Embryonic facial prominence (tissue), 1 donor: ENCODE measurements at regions not wholly inside any gene's neighbourhood (a gene's known extent, or its start where the extent isn't known, plus 50 kb on each side); places are given as distances from the start of the nearest gene placed in this dataset.

Experiments
- DNase-seq: peaks from one replicate; pipeline ENCODE4 v3.0.0-alpha.2; 2016; ENCODE audit errors: extremely low spot score

GRCh38 chr13:26941345-26942174, 181.0 kb upstream of the GPR12 start:
- DNase-seq, result no peak

GRCh38 chr13:26934096-26934495, 173.5 kb upstream of the GPR12 start:
- no peak for DNase-seq

GRCh38 chr13:26932465-26932864, 171.9 kb upstream of the GPR12 start:
- DNase-seq, result no peak

- DNase-seq, result peak; percentile 36
Observed at GRCh38 chr13:26929971-26930730, 169.6 kb upstream of the GPR12 start.

GRCh38 chr13:26927511-26927910, 166.9 kb upstream of the GPR12 start:
- DNase-seq, result no peak

- no peak for DNase-seq
Observed at GRCh38 chr13:26926371-26926770, 165.8 kb upstream of the GPR12 start.

- no peak for DNase-seq
Observed at GRCh38 chr13:26923824-26924605, 163.4 kb upstream of the GPR12 start.

- no peak for DNase-seq
Observed at GRCh38 chr13:26921918-26922317, 161.3 kb upstream of the GPR12 start.

GRCh38 chr13:26920614-26921355, 160.2 kb upstream of the GPR12 start:
- DNase-seq, result no peak

- DNase-seq, result no peak
Observed at GRCh38 chr13:26919732-26920131, 159.1 kb upstream of the GPR12 start.

GRCh38 chr13:26919311-26919710, 158.7 kb upstream of the GPR12 start:
- no peak for DNase-seq

GRCh38 chr13:26914624-26915023, 154.0 kb upstream of the GPR12 start:
- DNase-seq, result no peak

GRCh38 chr13:26914148-26914547, 153.6 kb upstream of the GPR12 start:
- DNase-seq, result no peak

- no peak for DNase-seq
Observed at GRCh38 chr13:26910754-26911465, 150.3 kb upstream of the GPR12 start.

GRCh38 chr13:26909477-26909876, 148.9 kb upstream of the GPR12 start:
- DNase-seq, result no peak

- DNase-seq, result no peak
Observed at GRCh38 chr13:26908126-26908525, 147.5 kb upstream of the GPR12 start.

- no peak for DNase-seq
Observed at GRCh38 chr13:26899202-26899601, 138.6 kb upstream of the GPR12 start.

GRCh38 chr13:26897706-26898550, 137.3 kb upstream of the GPR12 start:
- no peak for DNase-seq

- DNase-seq, result no peak
Observed at GRCh38 chr13:26896986-26897668, 136.5 kb upstream of the GPR12 start.
